ENCODE measurements at regions not wholly inside any gene's neighbourhood (a gene's known extent, or its start where the extent isn't known, plus 50 kb on each side); places are given as distances from the start of the nearest gene placed in this dataset.
"Not testable (repeated sequence)": the region's sequence is repeated elsewhere in the genome, so short reads cannot be mapped to it uniquely, and the experiment has no call there.

GRCh38 chr2:83862600-83862999, 596.5 kb downstream of the SUCLG1 start:
- DNase-seq, result no peak

GRCh38 chr2:83860320-83860719, 598.8 kb downstream of the SUCLG1 start:
- no peak for DNase-seq

- no peak for DNase-seq
Measured at GRCh38 chr2:83859553-83859952, 599.5 kb downstream of the SUCLG1 start.

GRCh38 chr2:83851066-83851465, 608.0 kb downstream of the SUCLG1 start:
- no peak for DNase-seq

- no peak for DNase-seq
Measured at GRCh38 chr2:83850071-83850725, 608.9 kb downstream of the SUCLG1 start.

GRCh38 chr2:83844490-83844889, 614.6 kb downstream of the SUCLG1 start:
- no peak for DNase-seq

- DNase-seq, result no peak
Measured at GRCh38 chr2:83842421-83842820, 616.7 kb downstream of the SUCLG1 start.

GRCh38 chr2:83837823-83838222, 621.3 kb downstream of the SUCLG1 start:
- DNase-seq, result no peak

GRCh38 chr2:83827618-83828017, 631.5 kb downstream of the SUCLG1 start:
- no peak for DNase-seq

GRCh38 chr2:83826577-83826976, 632.5 kb downstream of the SUCLG1 start:
- DNase-seq, result no peak

GRCh38 chr2:83823229-83823628, 635.9 kb downstream of the SUCLG1 start:
- DNase-seq, result no peak

GRCh38 chr2:83817511-83817910, 641.6 kb downstream of the SUCLG1 start:
- DNase-seq, result peak; percentile 3

- no peak for DNase-seq
Measured at GRCh38 chr2:83808878-83809277, 650.2 kb downstream of the SUCLG1 start.

GRCh38 chr2:83802604-83803003, 656.5 kb downstream of the SUCLG1 start:
- DNase-seq, result no peak

- no peak for DNase-seq
Measured at GRCh38 chr2:83795777-83796176, 663.3 kb downstream of the SUCLG1 start.

- not testable (repeated sequence) for DNase-seq
Measured at GRCh38 chr2:83790467-83790866, 668.6 kb downstream of the SUCLG1 start.

GRCh38 chr2:83789674-83790073, 669.4 kb downstream of the SUCLG1 start:
- DNase-seq, result not testable (repeated sequence)

- DNase-seq, result not testable (repeated sequence)
Measured at GRCh38 chr2:83788938-83789566, 670.0 kb downstream of the SUCLG1 start.

GRCh38 chr2:83787189-83787588, 671.9 kb downstream of the SUCLG1 start:
- no peak for DNase-seq

- DNase-seq, result no peak
Measured at GRCh38 chr2:83786140-83786539, 672.9 kb downstream of the SUCLG1 start.

GRCh38 chr2:83784947-83785346, 674.1 kb downstream of the SUCLG1 start:
- no peak for DNase-seq

GRCh38 chr2:83784315-83784714, 674.8 kb downstream of the SUCLG1 start:
- no peak for DNase-seq

- DNase-seq, result no peak
Measured at GRCh38 chr2:83782122-83782521, 677.0 kb downstream of the SUCLG1 start.

GRCh38 chr2:83764447-83765005, 694.6 kb downstream of the SUCLG1 start:
- no peak for DNase-seq

GRCh38 chr2:83757329-83757728, 701.8 kb downstream of the SUCLG1 start:
- DNase-seq, result no peak

All from GDM1 (cell line).